HepG2 (cell line): ENCODE measurements at regions not wholly inside any gene's neighbourhood (a gene's known extent, or its start where the extent isn't known, plus 50 kb on each side); places are given as distances from the start of the nearest gene placed in this dataset.

Experiments
- ATAC-seq: fragments of 200-7000 bp; cut with Tn5 transposase; 3 replicates; pipeline ENCODE4 v1.9.1; 2020; ENCODE audit warnings: mild to moderate bottlenecking, moderate library complexity
- BruUV-seq: library from RNA; stranded (reverse); fragments of 400-500 nt; replicated peaks from 2 replicates; lab custom pipeline; 2021; lab: Mats Ljungman, UMichigan
- CTCF ChIA-PET: fragments of 300-600 bp; formaldehyde crosslinking; extraction: SDS; loops from one replicate; lab custom pipeline; 2021; ENCODE audit warnings: low total read pairs, inconsistent platforms, low intra/inter-chr PET ratio; lab: Yijun Ruan, JAX
- POLR2A ChIA-PET: fragments of 350-600 bp; sonication (Branson Sonifier 250); formaldehyde crosslinking; loops from one replicate; lab custom pipeline; 2020; ENCODE audit warnings: antibody characterized with exemption, inconsistent platforms; lab: Yijun Ruan, JAX
- DNase-seq: peaks from one replicate; pipeline ENCODE4 v3.0.0-alpha.2; 2015; ENCODE audit warnings: low spot score
- FAIRE-seq: peaks from 3 replicates; lab custom pipeline; 2011; peaks lifted over from hg19 to GRCh38; lab: Jason Lieb, UNC
- H2AFZ ChIP-seq: one replicate; pipeline ENCODE4 v1.6.1; 2011; ENCODE audit warnings: low read length, inconsistent platforms
- H3K27ac ChIP-seq: fragments of 300-600 bp; 3 replicates; pipeline ENCODE4 v1.8.0; 2011; ENCODE audit warnings: mixed run types, mild to moderate bottlenecking, mixed read lengths, low read length, inconsistent platforms; ENCODE audit not compliant: insufficient read depth; ENCODE audit errors: extremely low read length
- H3K27me3 ChIP-seq, 2 experiments: fragments of 200-600 bp in 1 of 2; 2 replicates in 1 of 2; 3 replicates in 1 of 2; pipeline versions ENCODE4 v1.6.0 to v1.8.0; 2011; ENCODE audit warnings: low read length in 2 of 2, mild to moderate bottlenecking in 2 of 2, moderate library complexity in 2 of 2, inconsistent platforms in 1 of 2; ENCODE audit not compliant: insufficient read depth in 2 of 2, control insufficient read depth in 1 of 2
- H3K36me3 ChIP-seq, 2 experiments: fragments of 200-600 bp in 1 of 2; replicated peaks in 1 of 2; 2 replicates in 1 of 2; 3 replicates in 1 of 2; pipeline versions ENCODE4 v1.5.1 to v1.8.0; 2011; ENCODE audit warnings: low read length in 2 of 2, inconsistent platforms in 1 of 2; ENCODE audit not compliant: insufficient read depth in 2 of 2, control insufficient read depth in 1 of 2
- H3K4me1 ChIP-seq: 2 replicates; pipeline ENCODE4 v1.5.1; 2012; ENCODE audit warnings: low read length, inconsistent platforms; ENCODE audit not compliant: insufficient read depth
- H3K4me2 ChIP-seq: 2 replicates; pipeline ENCODE4 v1.6.0; 2011; ENCODE audit warnings: low read depth, low read length, inconsistent platforms
- H3K4me3 ChIP-seq, 3 experiments: fragments of 200-600 bp in 1 of 3; sonication (generic), shearing (Covaris generic) in 1 of 3; replicated peaks in 1 of 3; 2 replicates each; pipeline ENCODE4 v1.5.1; 2011 to 2016; ENCODE audit warnings: low read length in 3 of 3, inconsistent platforms in 2 of 3, low read depth in 2 of 3, mild to moderate bottlenecking in 2 of 3, control low read depth in 1 of 3, mixed read lengths in 1 of 3; ENCODE audit not compliant: insufficient read depth in 1 of 3
- H3K79me2 ChIP-seq: one replicate; pipeline ENCODE4 v1.6.1; 2011; ENCODE audit warnings: low read length, inconsistent platforms; ENCODE audit not compliant: insufficient read depth
- H3K9ac ChIP-seq: 2 replicates; pipeline ENCODE4 v1.6.0; 2011; ENCODE audit warnings: mild to moderate bottlenecking, low read depth, low read length, inconsistent platforms; ENCODE audit not compliant: insufficient read depth
- H3K9me3 ChIP-seq: 2 replicates; pipeline ENCODE4 v1.5.1; 2012; ENCODE audit warnings: mild to moderate bottlenecking, low read length
- H4K20me1 ChIP-seq: 2 replicates; pipeline ENCODE4 v1.6.0; 2011; ENCODE audit warnings: inconsistent platforms, mild to moderate bottlenecking, low read length, moderate library complexity; ENCODE audit not compliant: insufficient read depth
- ATM ChIP-seq: fragments of 450-650 bp; IDR thresholded peaks from 2 replicates; pipeline ENCODE4 v1.7.1; 2017; ENCODE audit warnings: mild to moderate bottlenecking, borderline replicate concordance
- HNF1A ChIP-seq, 2 experiments: sonication (generic) in 1 of 2; formaldehyde crosslinking in 1 of 2; IDR thresholded peaks; 2 replicates each; pipeline versions ENCODE4 v1.4.0 to v1.6.1; 2016 to 2020; ENCODE audit warnings: borderline replicate concordance in 1 of 2, low read depth in 1 of 2, mild to moderate bottlenecking in 1 of 2, missing genetic modification reagents in 1 of 2
- PPARG ChIP-seq: conservative IDR thresholded peaks from 2 replicates; pipeline ENCODE4 v1.6.1; 2016; ENCODE audit warnings: missing biosample characterization, missing genetic modification reagents
- RORA ChIP-seq: sonication (generic); formaldehyde crosslinking; IDR thresholded peaks from 2 replicates; pipeline ENCODE4 v1.5.0; 2020; ENCODE audit warnings: mild to moderate bottlenecking, missing genetic modification reagents, moderate library complexity
- SIX1 ChIP-seq: sonication (generic); formaldehyde crosslinking; IDR thresholded peaks from 2 replicates; pipeline ENCODE4 v1.4.0; 2020; ENCODE audit warnings: missing genetic modification reagents, borderline replicate concordance
- SNAI1 ChIP-seq: sonication (generic); formaldehyde crosslinking; IDR thresholded peaks from 2 replicates; pipeline ENCODE4 v1.5.0; 2020; ENCODE audit warnings: mild to moderate bottlenecking, missing genetic modification reagents, borderline replicate concordance
- TRAFD1 ChIP-seq: sonication (generic); formaldehyde crosslinking; IDR thresholded peaks from 2 replicates; pipeline ENCODE4 v1.5.1; 2020; ENCODE audit warnings: missing genetic modification reagents, mild to moderate bottlenecking, borderline replicate concordance
- ZNF513 ChIP-seq: sonication (generic); formaldehyde crosslinking; conservative IDR thresholded peaks from 2 replicates; pipeline ENCODE4 v1.5.0; 2020; ENCODE audit warnings: missing genetic modification reagents
- ZNF552 ChIP-seq: sonication (generic); formaldehyde crosslinking; IDR thresholded peaks from 2 replicates; pipeline ENCODE4 v1.9.0; 2022; ENCODE audit warnings: missing genetic modification reagents, mild to moderate bottlenecking, borderline replicate concordance
- ZNF615 ChIP-seq: sonication (generic); formaldehyde crosslinking; IDR thresholded peaks from 2 replicates; pipeline ENCODE4 v1.5.0; 2020; ENCODE audit warnings: mild to moderate bottlenecking, missing genetic modification reagents, borderline replicate concordance
- ZNF784 ChIP-seq: sonication (generic); formaldehyde crosslinking; IDR thresholded peaks from 2 replicates; pipeline ENCODE4 v1.5.1; 2020; ENCODE audit warnings: missing genetic modification reagents, mild to moderate bottlenecking, borderline replicate concordance
- WGBS: methylation state at CpG from one replicate; pipeline ENCODE4 v1.1.6; 2017; ENCODE audit warnings: low lambda C conversion rate; 5-methylcytosine and 5-hydroxymethylcytosine counted together
- in situ Hi-C: cut with HindIII; loops from 2 replicates; pipeline ENCODE4 v1.10.0; 2017; ENCODE audit warnings: low pct_unique_long_range_greater_than_20kb; ENCODE audit not compliant: extremely low pct_ligation_motif_present
- intact Hi-C: fragments of 100-400 bp; cut with micrococcal nuclease; formaldehyde crosslinking; loops from one replicate; pipeline ENCODE4 v1.10.0; 2022; ENCODE audit not compliant: unreplicated experiment

DNA sequence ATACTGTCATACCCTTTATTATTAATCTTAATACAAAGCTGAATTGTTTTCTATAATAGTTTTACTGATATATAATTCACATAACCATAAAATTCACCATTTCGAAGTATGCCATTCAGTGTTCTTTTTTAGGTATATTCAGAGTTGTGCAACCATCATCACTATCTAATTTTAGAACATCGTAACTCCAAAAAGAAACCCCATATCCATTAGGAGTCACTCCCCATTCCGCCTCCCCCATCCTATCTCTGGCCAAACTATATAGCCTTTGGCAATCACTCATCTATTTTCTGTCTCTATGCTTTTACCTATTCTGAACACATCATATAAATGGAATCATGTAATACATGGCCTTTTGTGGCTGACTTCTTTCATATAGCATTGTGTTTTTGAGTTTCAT, 169.7 kb upstream of the GALNT15 start (continued):
- TF ChIP-seq PPARG (CRISPR knock-in tag) (no peak), TRAFD1 (no peak)

DNA sequence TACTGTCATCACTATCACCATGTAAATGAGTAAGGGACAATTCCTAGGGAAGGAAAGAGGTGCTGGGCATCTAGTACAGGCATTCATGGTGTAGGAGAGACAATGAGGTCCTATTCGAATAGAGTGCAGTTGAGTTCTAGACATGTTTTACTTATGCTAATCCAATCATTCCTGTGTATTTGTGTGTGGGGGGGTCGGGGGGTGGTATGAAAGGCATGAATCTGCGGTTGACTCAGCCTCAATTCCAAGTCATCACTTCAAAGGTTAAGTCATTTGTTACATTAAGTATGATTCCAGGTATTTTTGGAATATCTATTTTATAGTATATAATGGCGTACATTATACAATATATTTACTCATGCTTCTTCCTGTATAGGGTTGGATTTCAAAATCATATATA, 163.1 kb upstream of the GALNT15 start:
- in situ Hi-C loops (no loop called here), intact Hi-C loops (no loop called here)
- Histone ChIP-seq H3K4me3 (no peak overlapping the region), H3K27me3 (no peaks in the 10 kb centered on the region; a peak in 1 of 5 replicates), H3K9ac (no peak overlapping the region), H2AFZ (no peak overlapping the region), H3K9me3 (no peaks in the 10 kb centered on the region), H3K79me2 (no peaks in the 10 kb centered on the region), H4K20me1 (no peaks in the 10 kb centered on the region), H3K36me3 (no peaks in the 10 kb centered on the region), H3K4me1 (no peaks in the 10 kb centered on the region), H3K4me2 (no peak overlapping the region), H3K27ac (no peak overlapping the region)
- no peak for DNase-seq
- WGBS = 32% methylated on average over 4 of the region's 4 CpGs
- TF ChIP-seq SNAI1 (CRISPR knock-in tag) = no peak
- TF ChIP-seq ZNF552 (CRISPR knock-in tag) = no peak
- no peak for TF ChIP-seq RORA
- TF ChIP-seq SIX1 (CRISPR knock-in tag) = no peak
- TF ChIP-seq ATM = no peak
- TF ChIP-seq HNF1A (IDR thresholded peaks at IDR 0.05; ENCODE audit: low read depth) = no peak
- TF ChIP-seq HNF1A (CRISPR knock-in tag; IDR thresholded peaks at IDR 0.05; ENCODE audit: borderline replicate concordance) = no peak
- TF ChIP-seq ZNF615 = no peak
- no peak for TF ChIP-seq ZNF784
- TF ChIP-seq ZNF513 = no peak
- BruUV-seq = no TSS peak
- ChIA-PET CTCF (no interaction called here), POLR2A (no interaction called here)
- no peak for ATAC-seq
- FAIRE-seq = no peak
